ENCODE measurements at regions not wholly inside any gene's neighbourhood (a gene's known extent, or its start where the extent isn't known, plus 50 kb on each side); places are given as distances from the start of the nearest gene placed in this dataset.
A peak's percentile ranks its signal among the peaks of the same experiment; 100 is the strongest.
"Not testable (repeated sequence)": the region's sequence is repeated elsewhere in the genome, so short reads cannot be mapped to it uniquely, and the experiment has no call there.

- peak; percentile 82 for ATAC-seq (ENCODE audit: low FRiP score)
- TF ChIP-seq, protein P1, sequence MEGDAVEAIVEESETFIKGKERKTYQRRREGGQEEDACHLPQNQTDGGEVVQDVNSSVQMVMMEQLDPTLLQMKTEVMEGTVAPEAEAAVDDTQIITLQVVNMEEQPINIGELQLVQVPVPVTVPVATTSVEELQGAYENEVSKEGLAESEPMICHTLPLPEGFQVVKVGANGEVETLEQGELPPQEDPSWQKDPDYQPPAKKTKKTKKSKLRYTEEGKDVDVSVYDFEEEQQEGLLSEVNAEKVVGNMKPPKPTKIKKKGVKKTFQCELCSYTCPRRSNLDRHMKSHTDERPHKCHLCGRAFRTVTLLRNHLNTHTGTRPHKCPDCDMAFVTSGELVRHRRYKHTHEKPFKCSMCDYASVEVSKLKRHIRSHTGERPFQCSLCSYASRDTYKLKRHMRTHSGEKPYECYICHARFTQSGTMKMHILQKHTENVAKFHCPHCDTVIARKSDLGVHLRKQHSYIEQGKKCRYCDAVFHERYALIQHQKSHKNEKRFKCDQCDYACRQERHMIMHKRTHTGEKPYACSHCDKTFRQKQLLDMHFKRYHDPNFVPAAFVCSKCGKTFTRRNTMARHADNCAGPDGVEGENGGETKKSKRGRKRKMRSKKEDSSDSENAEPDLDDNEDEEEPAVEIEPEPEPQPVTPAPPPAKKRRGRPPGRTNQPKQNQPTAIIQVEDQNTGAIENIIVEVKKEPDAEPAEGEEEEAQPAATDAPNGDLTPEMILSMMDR (IDR thresholded peaks at IDR 0.05): peak in 2 of 3 donors; percentile 15 to 34
- peak; percentile 58 for DNase-seq (ENCODE audit: low spot score)
Measured at GRCh38 chr17:45592433-45592923, 102.0 kb upstream of the PLEKHM1 start.

DNA sequence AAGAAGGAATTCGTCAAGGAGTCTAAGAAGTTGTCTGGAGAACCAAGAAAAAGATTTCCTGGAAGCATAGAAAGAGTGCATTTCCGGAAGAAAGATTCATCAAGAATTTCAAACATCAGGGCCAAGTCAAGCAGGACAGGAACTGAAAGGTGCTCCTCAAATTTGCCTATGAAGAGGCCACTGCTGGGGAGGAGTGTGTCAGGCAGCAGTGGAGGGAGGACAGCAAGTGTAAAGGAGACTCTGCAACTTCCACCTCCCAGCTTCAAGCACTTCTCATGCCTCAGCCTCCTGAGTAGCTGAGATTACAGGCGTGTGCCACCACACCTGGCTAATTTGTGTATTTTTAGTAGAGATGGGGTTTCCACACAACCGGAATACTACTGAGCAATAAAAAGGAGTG is 105.8 kb upstream of the PLEKHM1 start:
- ATAC-seq (ENCODE audit: low FRiP score); DNase-seq (ENCODE audit: low spot score): not testable (repeated sequence)

- not testable (repeated sequence) for DNase-seq (ENCODE audit: low spot score); ATAC-seq (ENCODE audit: low FRiP score)
Measured at GRCh38 chr17:45600052-45601012, 109.8 kb upstream of the PLEKHM1 start.

DNA sequence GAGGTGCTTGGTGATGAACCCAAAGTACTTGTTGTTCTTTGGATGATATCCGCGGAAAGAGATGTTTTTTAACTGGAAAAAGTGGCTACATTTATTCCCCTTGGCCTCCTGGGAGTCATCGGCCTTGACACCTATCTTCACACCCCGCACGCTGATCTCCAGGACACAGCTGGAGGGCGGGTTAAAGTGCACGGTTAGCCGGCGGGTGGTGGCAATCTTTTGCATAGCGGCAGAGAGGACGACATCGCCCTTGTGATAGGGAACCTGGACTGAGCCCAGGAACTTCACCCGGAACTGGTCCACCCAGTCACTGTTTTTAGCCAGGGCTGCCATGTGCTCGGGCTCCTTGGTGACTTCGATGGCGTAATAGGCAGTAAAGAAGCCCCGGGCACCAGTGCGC is 110.5 kb upstream of the PLEKHM1 start:
- ATAC-seq (ENCODE audit: low FRiP score); DNase-seq (ENCODE audit: low spot score): not testable (repeated sequence)

DNA sequence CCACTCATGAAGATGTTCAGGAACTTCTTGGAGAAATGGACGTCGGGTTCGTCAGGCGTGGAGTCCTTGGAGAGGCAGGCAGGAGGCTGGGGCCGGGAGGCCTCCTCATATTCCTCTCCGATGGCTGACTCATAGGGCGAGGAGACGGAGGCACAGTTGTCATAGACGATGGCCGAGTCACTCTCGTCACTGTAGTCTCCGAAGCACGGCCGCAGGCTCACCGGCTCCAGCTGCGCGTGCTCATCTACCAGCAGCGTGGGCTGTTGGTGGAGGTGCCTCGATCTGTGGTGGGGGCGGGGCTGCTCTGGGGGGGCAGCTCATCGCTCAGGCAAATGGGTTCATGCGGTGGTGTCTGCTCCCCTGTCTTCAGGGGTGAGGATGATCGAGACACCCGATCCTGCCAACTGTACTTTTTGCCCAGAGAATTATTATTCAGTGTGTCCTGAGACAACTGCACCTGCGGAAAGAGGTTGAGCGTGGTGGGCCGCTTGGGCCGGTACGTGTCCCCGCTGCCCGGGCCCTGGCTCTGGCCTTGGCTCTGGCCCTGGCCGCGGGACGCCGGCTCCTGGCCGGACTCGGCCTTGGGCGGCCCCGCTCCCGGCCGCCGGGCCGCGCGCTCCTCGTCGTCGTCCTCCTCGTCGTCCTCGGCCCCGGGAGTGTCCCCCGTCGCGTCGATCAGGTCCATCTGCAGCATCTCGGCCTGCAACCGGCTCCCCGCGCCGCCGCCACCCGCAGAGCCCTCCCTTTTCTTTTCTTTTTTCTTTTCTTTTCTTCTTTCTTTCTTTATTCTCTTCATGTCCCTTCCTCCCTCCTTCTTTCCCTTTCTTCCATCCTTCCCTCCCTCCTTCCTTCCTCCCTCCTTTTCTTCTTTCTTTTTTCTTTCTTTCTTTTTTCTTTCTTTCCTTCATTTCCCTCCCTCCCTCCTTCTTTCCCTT is 111.4 kb upstream of the PLEKHM1 start:
- not testable (repeated sequence) for ATAC-seq (ENCODE audit: low FRiP score)

GRCh38 chr17:45605751-45606150 is 115.2 kb upstream of the PLEKHM1 start:
- not testable (repeated sequence) for ATAC-seq (ENCODE audit: low FRiP score)

More for the DNA sequence above, 111.4 kb upstream of the PLEKHM1 start:
- DNase-seq (ENCODE audit: low spot score): not testable (repeated sequence)

GRCh38 chr17:45619984-45620405 is 129.5 kb upstream of the PLEKHM1 start:
- peak; percentile 99 for ATAC-seq (ENCODE audit: low FRiP score)
- DNase-seq (ENCODE audit: low spot score): peak; percentile 71

More at GRCh38 chr17:45605751-45606150, 115.2 kb upstream of the PLEKHM1 start:
- not testable (repeated sequence) for DNase-seq (ENCODE audit: low spot score)

DNA sequence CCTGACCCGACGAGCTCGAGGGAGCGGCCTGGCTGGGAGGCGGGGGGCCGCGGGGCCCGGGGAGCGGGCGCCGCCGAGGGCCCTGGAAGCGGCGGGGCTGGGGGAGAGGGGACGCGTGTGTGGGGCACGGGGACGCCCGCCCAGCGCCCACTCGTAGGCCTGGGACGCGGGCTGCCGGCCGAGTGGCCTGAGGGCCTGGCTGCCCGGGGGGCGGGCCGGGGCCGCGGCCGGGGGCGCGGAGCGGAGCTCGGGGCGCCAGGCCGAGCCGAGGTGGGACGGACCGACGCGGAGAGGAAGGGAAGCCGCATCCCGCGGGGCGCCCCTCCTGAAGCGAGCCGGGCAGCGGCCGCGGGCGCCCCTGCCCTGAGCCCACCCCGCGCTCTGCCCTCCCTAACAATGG is 129.9 kb upstream of the PLEKHM1 start:
- not testable (repeated sequence) for DNase-seq (ENCODE audit: low spot score)
- peak; percentile 85 for ATAC-seq (ENCODE audit: low FRiP score)

DNA sequence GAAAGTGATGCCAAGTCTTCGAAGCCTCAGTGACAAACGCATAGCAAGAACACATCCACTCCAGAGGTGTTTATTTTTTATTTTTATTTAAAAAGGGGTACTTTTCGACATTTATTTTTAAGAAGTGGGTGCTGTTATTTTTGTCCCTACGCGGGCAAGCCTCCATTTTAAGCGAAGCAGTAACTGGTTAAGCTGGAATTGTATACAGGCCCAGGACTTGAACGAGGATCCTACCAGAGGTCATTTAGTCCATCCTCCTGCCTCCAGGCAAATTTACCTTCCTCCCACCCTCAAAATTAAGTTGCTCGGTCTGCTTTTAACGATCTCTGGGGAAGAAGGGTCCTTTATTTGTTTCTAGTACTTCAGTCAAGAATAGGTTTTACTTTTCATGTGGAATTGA is 130.6 kb upstream of the PLEKHM1 start:
- not testable (repeated sequence) for ATAC-seq (ENCODE audit: low FRiP score); DNase-seq (ENCODE audit: low spot score)

GRCh38 chr17:45622295-45622694 is 131.8 kb upstream of the PLEKHM1 start:
- not testable (repeated sequence) for DNase-seq (ENCODE audit: low spot score); ATAC-seq (ENCODE audit: low FRiP score)

- DNase-seq (ENCODE audit: low spot score): no peak
- TF ChIP-seq, protein P1 (IDR thresholded peaks at IDR 0.05): no peak
- ATAC-seq (ENCODE audit: low FRiP score): no peak
Measured at GRCh38 chr17:45628019-45628418, 137.5 kb upstream of the PLEKHM1 start.
